Activated CD8-positive, alpha-beta memory T cell treated with anti-CD3 and anti-CD28 coated beads, Interleukin-2, amount 10 ng/mL, durations not matched to agents 7 days and 5 days (primary cell): ENCODE measurements at regions not wholly inside any gene's neighbourhood (a gene's known extent, or its start where the extent isn't known, plus 50 kb on each side); places are given as distances from the start of the nearest gene placed in this dataset.

Experiments
- ATAC-seq: fragments of 150-1000 bp; cut with Tn5 transposase; one replicate; pipeline ENCODE4 v1.10.0; 2021; ENCODE audit warnings: moderate library complexity
- CTCF ChIA-PET: fragments of 350-600 bp; sonication (Branson Sonifier 250); formaldehyde crosslinking; loops from one replicate; lab custom pipeline; 2021; ENCODE audit warnings: antibody characterized with exemption; lab: Charles Lee
- DNase-seq: peaks from one replicate; pipeline ENCODE4 v3.0.0-alpha.2; 2020
- H3K27ac Mint-ChIP-seq: one replicate; pipeline ENCODE4 v1.8.0; 2021; ENCODE audit warnings: mild to moderate bottlenecking, mixed read lengths
- H3K27me3 Mint-ChIP-seq: one replicate; pipeline ENCODE4 v1.8.0; 2021; ENCODE audit warnings: mixed read lengths
- H3K36me3 Mint-ChIP-seq: one replicate; pipeline ENCODE4 v1.8.0; 2021; ENCODE audit warnings: mild to moderate bottlenecking, mixed read lengths
- H3K4me1 Mint-ChIP-seq: one replicate; pipeline ENCODE4 v1.8.0; 2021; ENCODE audit warnings: mixed read lengths
- H3K4me3 Mint-ChIP-seq: one replicate; pipeline ENCODE4 v1.8.0; 2021; ENCODE audit warnings: mild to moderate bottlenecking, moderate library complexity, mixed read lengths
- H3K9me3 Mint-ChIP-seq: one replicate; pipeline ENCODE4 v1.8.0; 2022; ENCODE audit warnings: low read depth, mixed read lengths

DNA sequence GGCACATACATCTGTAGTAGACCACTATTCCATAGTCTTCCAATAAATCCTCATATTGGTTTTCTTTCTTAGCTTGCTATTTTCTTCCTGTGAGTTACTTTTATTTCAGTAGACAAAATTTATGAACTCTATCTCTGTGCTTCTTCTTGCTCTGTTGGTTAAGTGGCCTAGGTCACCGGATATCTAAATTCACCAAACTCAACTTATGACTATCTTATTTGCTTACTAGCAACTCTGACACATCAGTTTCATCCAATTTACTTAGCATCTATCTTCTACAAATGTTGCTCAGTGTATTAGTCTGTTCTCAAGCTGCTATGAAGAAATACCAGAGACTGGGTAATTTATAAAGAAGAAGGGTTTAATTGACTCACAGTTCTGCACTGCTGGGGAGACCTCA is 432.5 kb upstream of the FSIP2 start:
- Mint-ChIP-seq H3K27ac (no peak overlapping the region), H3K36me3 (no peaks in the 10 kb centered on the region), H3K4me3 (no peak overlapping the region), H3K9me3 (peaks cover 2% of the 10 kb centered on the region), H3K27me3 (no peaks in the 10 kb centered on the region), H3K4me1 (no peaks in the 10 kb centered on the region)
- CTCF ChIA-PET: no interaction called here
- DNase-seq (no peak), ATAC-seq (no peak)

DNA sequence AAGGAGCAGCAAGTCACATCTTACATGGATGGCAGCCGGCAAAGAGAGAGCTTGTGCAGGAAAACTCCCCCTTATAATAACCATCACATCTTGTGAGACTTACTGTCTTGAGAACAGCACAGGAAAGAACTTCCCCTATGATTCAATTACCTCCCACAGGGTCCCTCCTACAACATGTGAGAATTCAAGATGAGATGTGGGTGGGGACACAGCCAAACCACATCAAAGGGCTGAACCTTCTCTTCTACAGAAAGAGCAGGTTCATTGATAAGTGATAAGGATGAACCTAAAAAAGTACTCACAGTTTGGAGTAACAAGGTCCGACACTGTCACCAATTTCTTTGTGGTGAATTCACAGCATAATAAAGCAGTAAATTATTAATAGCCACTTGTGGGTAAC is 422.2 kb upstream of the FSIP2 start:
- no peaks in the 10 kb centered on the region for H3K4me1 Mint-ChIP-seq
- ATAC-seq (no peak), DNase-seq (no peak)
- CTCF ChIA-PET: no interaction called here
- no peaks in the 10 kb centered on the region for H3K36me3 Mint-ChIP-seq
- no peak overlapping the region for H3K27ac Mint-ChIP-seq
- H3K4me3 Mint-ChIP-seq: no peak overlapping the region
- no peaks in the 10 kb centered on the region for H3K9me3 Mint-ChIP-seq
- no peaks in the 10 kb centered on the region for H3K27me3 Mint-ChIP-seq

- H3K36me3 Mint-ChIP-seq: no peaks in the 10 kb centered on the region
Measured at GRCh38 chr2:185318271-185318724, 420.3 kb upstream of the FSIP2 start.

DNA sequence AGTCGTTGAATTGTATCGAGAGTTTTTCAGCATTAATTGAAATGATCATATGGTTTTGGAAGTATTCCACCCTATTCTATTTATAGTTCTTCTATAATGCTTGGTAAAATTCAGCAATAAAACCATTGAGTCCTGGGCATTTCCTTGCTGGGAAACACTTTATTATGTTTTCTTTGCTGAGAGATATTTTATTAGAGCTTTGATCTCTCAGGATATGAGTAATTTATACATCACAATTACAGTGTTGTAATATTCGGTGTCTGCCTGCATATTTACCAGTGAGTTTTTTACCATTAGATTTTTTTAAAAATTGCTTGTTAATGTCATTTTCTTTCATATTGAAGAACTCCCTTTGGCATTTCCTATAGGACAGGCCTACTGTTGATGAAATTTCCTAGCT is 402.7 kb upstream of the FSIP2 start:
- Mint-ChIP-seq H3K36me3 (no peaks in the 10 kb centered on the region), H3K9me3 (peaks cover 6% of the 10 kb centered on the region), H3K4me1 (no peaks in the 10 kb centered on the region), H3K27me3 (no peaks in the 10 kb centered on the region), H3K27ac (no peak overlapping the region), H3K4me3 (no peak overlapping the region)
- ATAC-seq (no peak), DNase-seq (no peak)
- CTCF ChIA-PET: no interaction called here

More at GRCh38 chr2:185318271-185318724, 420.3 kb upstream of the FSIP2 start:
- no peak for ATAC-seq
- Mint-ChIP-seq H3K27me3 (no peaks in the 10 kb centered on the region), H3K4me1 (no peaks in the 10 kb centered on the region), H3K27ac (no peak overlapping the region), H3K4me3 (no peak overlapping the region), H3K9me3 (peaks cover 2% of the 10 kb centered on the region)
- no peak for DNase-seq
- CTCF ChIA-PET: no interaction called here

DNA sequence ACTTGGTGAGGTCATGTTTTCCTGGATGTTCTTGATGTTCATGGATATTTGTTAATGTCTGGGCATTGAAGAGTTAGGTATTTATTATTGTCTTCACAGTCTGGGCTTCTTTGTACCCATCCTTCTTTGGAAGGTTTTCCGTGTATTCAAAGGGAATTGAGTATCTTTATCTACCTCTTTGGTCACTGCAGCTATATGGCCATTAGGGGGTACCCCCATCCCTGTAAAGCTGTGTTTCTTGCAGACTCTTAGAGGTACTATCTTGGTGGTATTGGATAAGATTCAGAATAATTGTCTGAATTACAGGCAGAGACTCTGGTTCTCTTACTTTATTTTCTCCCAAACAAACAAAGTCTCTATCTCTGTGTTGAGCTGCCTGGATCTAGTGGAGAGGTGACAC is 401.6 kb upstream of the FSIP2 start:
- H3K27ac Mint-ChIP-seq: no peak overlapping the region
- DNase-seq: no peak
- H3K36me3 Mint-ChIP-seq: no peaks in the 10 kb centered on the region
- H3K27me3 Mint-ChIP-seq: no peaks in the 10 kb centered on the region
- no peaks in the 10 kb centered on the region for H3K4me1 Mint-ChIP-seq
- CTCF ChIA-PET: no interaction called here
- no peak for ATAC-seq
- H3K4me3 Mint-ChIP-seq: no peak overlapping the region
- H3K9me3 Mint-ChIP-seq: peaks cover 6% of the 10 kb centered on the region

DNA sequence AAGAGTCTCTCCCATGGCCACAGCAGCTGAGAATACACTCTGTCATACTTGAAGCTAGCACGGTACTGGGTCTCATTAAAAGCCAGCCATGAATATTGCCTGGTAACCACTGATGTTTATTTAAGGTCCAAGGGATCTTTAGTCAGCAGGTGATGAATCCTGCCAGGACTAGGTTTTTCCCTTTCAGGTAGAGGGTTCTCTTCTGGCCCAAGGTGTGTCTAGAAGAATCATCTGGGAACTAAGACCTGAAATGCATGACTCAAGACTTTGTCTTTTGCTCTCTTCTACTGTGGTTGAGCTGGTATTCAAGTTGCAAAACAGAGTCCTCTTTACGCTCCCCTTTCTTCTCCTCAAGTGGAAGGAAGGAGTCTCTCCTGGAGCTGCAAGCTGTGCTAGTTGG is 400.5 kb upstream of the FSIP2 start:
- Mint-ChIP-seq H3K4me3 (no peak overlapping the region), H3K9me3 (peaks cover 6% of the 10 kb centered on the region), H3K4me1 (no peaks in the 10 kb centered on the region), H3K27me3 (no peaks in the 10 kb centered on the region), H3K27ac (no peak overlapping the region), H3K36me3 (no peaks in the 10 kb centered on the region)
- CTCF ChIA-PET: no interaction called here
- ATAC-seq (no peak), DNase-seq (no peak)

DNA sequence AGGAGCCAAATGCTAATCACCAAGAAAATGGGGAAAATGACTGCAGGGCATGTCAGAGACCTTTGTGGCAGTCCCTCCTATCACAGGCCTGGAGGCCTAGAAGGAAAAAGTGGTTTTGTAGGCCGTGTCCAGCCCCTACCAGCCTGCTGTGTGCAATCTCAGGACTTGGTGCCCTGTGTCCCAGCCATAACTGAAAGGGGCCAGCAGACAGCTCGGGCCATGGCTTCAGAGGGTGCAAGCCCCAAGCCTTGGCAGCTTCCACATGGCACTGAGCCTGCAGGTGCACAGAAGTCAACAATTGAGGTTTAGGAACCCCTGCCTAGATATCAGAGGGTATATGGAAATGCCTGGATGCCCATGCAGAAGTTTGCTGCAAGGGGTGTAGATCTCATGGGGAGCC is 391.2 kb upstream of the FSIP2 start:
- CTCF ChIA-PET: no interaction called here
- Mint-ChIP-seq H3K27ac (no peak overlapping the region), H3K4me1 (no peaks in the 10 kb centered on the region), H3K27me3 (no peaks in the 10 kb centered on the region), H3K9me3 (peaks cover 6% of the 10 kb centered on the region), H3K36me3 (no peaks in the 10 kb centered on the region), H3K4me3 (no peak overlapping the region)
- ATAC-seq (no peak), DNase-seq (no peak)

DNA sequence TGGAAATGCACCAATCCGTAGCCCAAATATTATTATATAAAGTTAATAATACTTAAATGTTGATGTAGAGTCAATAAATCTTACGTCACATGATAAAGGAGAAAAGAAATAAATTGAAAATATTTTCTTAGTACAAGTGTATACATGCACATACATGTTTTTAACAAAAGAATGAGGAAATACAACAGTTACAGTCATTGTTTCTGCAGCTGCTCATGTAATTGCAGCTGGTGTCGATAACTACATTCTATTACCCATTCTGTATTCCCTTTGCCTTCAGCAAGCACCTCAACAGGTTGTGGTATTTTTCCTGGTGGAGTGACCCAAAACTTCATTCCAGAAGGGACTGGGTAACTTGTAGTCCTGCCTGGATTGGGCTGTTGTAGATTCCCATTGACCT is 377.8 kb upstream of the FSIP2 start:
- Mint-ChIP-seq H3K4me3 (no peak overlapping the region), H3K4me1 (no peaks in the 10 kb centered on the region), H3K36me3 (no peaks in the 10 kb centered on the region), H3K27ac (no peak overlapping the region), H3K9me3 (peaks cover 3% of the 10 kb centered on the region), H3K27me3 (no peaks in the 10 kb centered on the region)
- no peak for ATAC-seq
- no peak for DNase-seq
- CTCF ChIA-PET: no interaction called here

DNA sequence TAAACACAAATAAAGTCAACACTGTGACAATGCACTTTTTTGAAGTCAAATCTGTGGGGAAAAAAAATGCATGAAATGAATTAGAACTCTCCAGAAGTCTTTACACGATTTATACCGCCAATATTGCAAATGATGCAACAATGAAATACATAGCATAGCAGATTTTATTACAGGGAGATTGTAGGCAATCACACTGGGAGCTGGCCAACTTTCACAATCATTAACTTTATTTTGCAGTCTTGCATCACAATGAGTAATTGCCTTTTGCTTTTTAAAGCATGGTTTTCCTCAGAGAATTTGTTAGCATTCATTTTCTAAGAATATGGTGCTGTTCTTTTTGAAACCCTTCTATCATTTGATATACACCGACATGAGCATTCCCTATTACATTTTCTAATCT is 366.4 kb upstream of the FSIP2 start:
- Mint-ChIP-seq H3K36me3 (no peaks in the 10 kb centered on the region), H3K4me1 (no peaks in the 10 kb centered on the region), H3K27ac (no peak overlapping the region), H3K27me3 (no peaks in the 10 kb centered on the region), H3K9me3 (peaks cover 3% of the 10 kb centered on the region), H3K4me3 (no peak overlapping the region)
- DNase-seq (no peak), ATAC-seq (no peak)
- CTCF ChIA-PET: no interaction called here

GRCh38 chr2:185373229-185373628 is 365.4 kb upstream of the FSIP2 start:
- Mint-ChIP-seq H3K4me3 (no peak overlapping the region), H3K27ac (no peak overlapping the region), H3K36me3 (no peaks in the 10 kb centered on the region), H3K27me3 (no peaks in the 10 kb centered on the region), H3K9me3 (peaks cover 6% of the 10 kb centered on the region), H3K4me1 (no peaks in the 10 kb centered on the region)
- no peak for ATAC-seq
- CTCF ChIA-PET: no interaction called here
- no peak for DNase-seq

- DNase-seq (no peak), ATAC-seq (no peak)
- no peak overlapping the region for H3K27ac Mint-ChIP-seq
- CTCF ChIA-PET: no interaction called here
- H3K27me3 Mint-ChIP-seq: no peaks in the 10 kb centered on the region
- H3K9me3 Mint-ChIP-seq: peaks cover 6% of the 10 kb centered on the region
- no peaks in the 10 kb centered on the region for H3K36me3 Mint-ChIP-seq
- H3K4me3 Mint-ChIP-seq: no peak overlapping the region
- H3K4me1 Mint-ChIP-seq: no peaks in the 10 kb centered on the region
Measured at GRCh38 chr2:185374878-185375277, 363.7 kb upstream of the FSIP2 start.

GRCh38 chr2:185375731-185376130 is 362.9 kb upstream of the FSIP2 start:
- CTCF ChIA-PET: no interaction called here
- no peak overlapping the region for H3K27ac Mint-ChIP-seq

GRCh38 chr2:185381631-185382030 is 357.0 kb upstream of the FSIP2 start:
- no peak overlapping the region for H3K4me3 Mint-ChIP-seq
- DNase-seq (no peak), ATAC-seq (no peak)
- no peaks in the 10 kb centered on the region for H3K4me1 Mint-ChIP-seq
- no peaks in the 10 kb centered on the region for H3K36me3 Mint-ChIP-seq
- CTCF ChIA-PET: no interaction called here
- no peak overlapping the region for H3K27ac Mint-ChIP-seq
- H3K27me3 Mint-ChIP-seq: no peaks in the 10 kb centered on the region
- peaks cover 5% of the 10 kb centered on the region for H3K9me3 Mint-ChIP-seq

More at GRCh38 chr2:185375731-185376130, 362.9 kb upstream of the FSIP2 start:
- H3K36me3 Mint-ChIP-seq: no peaks in the 10 kb centered on the region
- peaks cover 6% of the 10 kb centered on the region for H3K9me3 Mint-ChIP-seq
- no peak overlapping the region for H3K4me3 Mint-ChIP-seq
- no peaks in the 10 kb centered on the region for H3K4me1 Mint-ChIP-seq
- no peak for DNase-seq
- no peak for ATAC-seq
- no peaks in the 10 kb centered on the region for H3K27me3 Mint-ChIP-seq

- no peaks in the 10 kb centered on the region for H3K27me3 Mint-ChIP-seq
- CTCF ChIA-PET: no interaction called here
- no peaks in the 10 kb centered on the region for H3K36me3 Mint-ChIP-seq
- H3K4me3 Mint-ChIP-seq: no peak overlapping the region
- DNase-seq (no peak), ATAC-seq (no peak)
- no peaks in the 10 kb centered on the region for H3K4me1 Mint-ChIP-seq
- peaks cover 4% of the 10 kb centered on the region for H3K9me3 Mint-ChIP-seq
- no peak overlapping the region for H3K27ac Mint-ChIP-seq
Measured at GRCh38 chr2:185384822-185385560, 353.6 kb upstream of the FSIP2 start.
